ENCODE measurements at regions not wholly inside any gene's neighbourhood (a gene's known extent, or its start where the extent isn't known, plus 50 kb on each side); places are given as distances from the start of the nearest gene placed in this dataset.

DNA sequence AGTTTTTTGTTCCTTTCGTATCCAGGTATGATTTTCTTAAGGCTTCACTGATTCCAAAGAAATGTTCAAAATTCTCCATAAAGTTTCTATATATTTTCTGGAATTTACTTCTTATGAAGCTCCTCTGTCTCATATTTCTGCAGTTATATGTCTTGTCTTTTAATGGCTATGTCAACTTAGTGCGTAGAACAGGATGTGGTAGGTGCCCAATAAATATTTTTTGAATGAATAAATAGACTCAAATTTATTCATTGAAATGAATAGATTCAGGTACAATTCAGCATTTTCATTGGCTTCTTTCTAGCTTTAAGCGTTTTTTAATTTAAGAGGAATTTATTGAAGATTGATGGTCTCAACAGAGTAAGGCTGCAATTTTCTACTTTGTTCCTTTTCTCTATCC, 231.9 kb upstream of the BOD1L1 start:
- DNase-seq (ENCODE audit: low read depth, low spot score): no peak
- ChIA-PET CTCF (interaction anchor here (0.9 kb wide), 1 partner anchor 47 kb away, joined by 3 read pairs; no protein-coding TSS in a partner anchor), POLR2A (no interaction called here)
- no peaks in the 10 kb centered on the region for H3K27me3 ChIP-seq (ENCODE audit: control insufficient read depth, insufficient read depth, low read length)
- H3K9me3 ChIP-seq (ENCODE audit: control insufficient read depth, insufficient read depth, low read length): peaks cover 3% of the 10 kb centered on the region; the same call in 1 of the 2 replicates
- H3K4me3 ChIP-seq (ENCODE audit: low read depth, low read length): no peak overlapping the region
- H3K27ac ChIP-seq (ENCODE audit: low read depth, low read length): no peak overlapping the region
- TF ChIP-seq, protein P1, sequence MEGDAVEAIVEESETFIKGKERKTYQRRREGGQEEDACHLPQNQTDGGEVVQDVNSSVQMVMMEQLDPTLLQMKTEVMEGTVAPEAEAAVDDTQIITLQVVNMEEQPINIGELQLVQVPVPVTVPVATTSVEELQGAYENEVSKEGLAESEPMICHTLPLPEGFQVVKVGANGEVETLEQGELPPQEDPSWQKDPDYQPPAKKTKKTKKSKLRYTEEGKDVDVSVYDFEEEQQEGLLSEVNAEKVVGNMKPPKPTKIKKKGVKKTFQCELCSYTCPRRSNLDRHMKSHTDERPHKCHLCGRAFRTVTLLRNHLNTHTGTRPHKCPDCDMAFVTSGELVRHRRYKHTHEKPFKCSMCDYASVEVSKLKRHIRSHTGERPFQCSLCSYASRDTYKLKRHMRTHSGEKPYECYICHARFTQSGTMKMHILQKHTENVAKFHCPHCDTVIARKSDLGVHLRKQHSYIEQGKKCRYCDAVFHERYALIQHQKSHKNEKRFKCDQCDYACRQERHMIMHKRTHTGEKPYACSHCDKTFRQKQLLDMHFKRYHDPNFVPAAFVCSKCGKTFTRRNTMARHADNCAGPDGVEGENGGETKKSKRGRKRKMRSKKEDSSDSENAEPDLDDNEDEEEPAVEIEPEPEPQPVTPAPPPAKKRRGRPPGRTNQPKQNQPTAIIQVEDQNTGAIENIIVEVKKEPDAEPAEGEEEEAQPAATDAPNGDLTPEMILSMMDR (IDR thresholded peaks at IDR 0.05; ENCODE audit: low read depth, low read length): no peak

DNA sequence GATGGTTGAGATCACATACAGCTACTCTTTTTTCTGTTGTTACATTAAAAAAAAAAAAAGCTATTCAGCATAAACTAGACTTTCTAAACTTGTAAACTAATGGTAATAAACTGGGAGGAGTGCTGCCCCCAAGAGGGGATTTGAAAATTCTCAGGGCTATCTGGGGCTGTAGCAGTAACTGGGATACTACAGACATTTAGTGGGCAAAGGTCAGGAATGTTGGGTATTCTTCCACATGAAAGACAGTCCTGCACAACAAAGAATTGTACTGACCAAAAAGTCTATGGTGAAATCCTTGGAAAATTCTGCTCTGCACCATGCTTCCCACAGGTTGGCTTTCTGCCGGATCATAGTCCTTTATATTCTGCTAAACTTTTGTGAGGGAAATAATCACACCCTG, 232.6 kb upstream of the BOD1L1 start:
- TF ChIP-seq, protein P1 (IDR thresholded peaks at IDR 0.05; ENCODE audit: low read depth, low read length): no peak
- no peaks in the 10 kb centered on the region for H3K27me3 ChIP-seq (ENCODE audit: control insufficient read depth, insufficient read depth, low read length)
- ChIA-PET CTCF (interaction anchor here (0.9 kb wide), 1 partner anchor 46 kb away, joined by 3 read pairs; no protein-coding TSS in a partner anchor), POLR2A (no interaction called here)
- DNase-seq (ENCODE audit: low read depth, low spot score): no peak
- no peak overlapping the region for H3K27ac ChIP-seq (ENCODE audit: low read depth, low read length)
- H3K4me3 ChIP-seq (ENCODE audit: low read depth, low read length): no peak overlapping the region
- H3K9me3 ChIP-seq (ENCODE audit: control insufficient read depth, insufficient read depth, low read length): peaks cover 3% of the 10 kb centered on the region; the same call in 1 of the 2 replicates

DNA sequence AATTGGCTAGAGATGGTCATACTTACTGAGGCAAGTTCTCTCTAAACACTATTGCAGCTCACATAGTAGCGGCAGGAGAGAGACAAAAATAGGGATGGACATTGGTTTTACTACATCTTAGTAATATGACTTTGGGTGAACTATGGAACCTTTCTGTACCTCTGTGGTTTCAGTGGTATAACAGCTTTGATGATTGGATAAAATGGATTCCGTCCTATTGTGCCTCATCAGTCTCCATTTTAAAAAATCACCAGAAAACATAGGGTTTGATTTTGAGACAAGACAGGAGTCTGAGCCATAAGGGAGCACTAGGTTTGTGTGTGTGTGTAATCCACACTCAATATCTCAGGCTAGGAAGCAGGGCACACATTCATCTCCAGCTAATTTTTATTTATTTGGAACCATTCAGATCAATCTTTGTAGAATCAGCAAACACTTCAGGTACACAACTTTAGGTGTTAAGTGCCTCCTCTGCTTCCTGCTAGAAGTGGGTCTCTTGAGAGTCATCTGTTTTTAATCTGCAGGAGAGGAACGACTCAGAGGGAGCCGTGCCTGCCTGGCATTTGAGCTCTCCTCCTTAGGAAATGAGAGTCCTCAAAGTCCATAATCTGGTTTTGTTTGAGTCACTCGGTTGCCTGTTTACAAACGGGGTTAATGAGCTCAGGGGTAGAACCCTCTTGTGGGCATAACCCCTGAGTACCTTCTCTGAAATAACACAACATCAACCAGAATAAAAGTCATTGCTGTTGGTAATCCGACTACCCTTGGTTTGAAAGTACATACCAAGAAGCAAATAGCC, 238.5 kb upstream of the BOD1L1 start:
- Histone ChIP-seq H3K27me3 (ENCODE audit: control insufficient read depth, insufficient read depth, low read length) (no peaks in the 10 kb centered on the region), H3K4me3 (ENCODE audit: low read depth, low read length) (no peak overlapping the region), H3K27ac (ENCODE audit: low read depth, low read length) (no peak overlapping the region), H3K9me3 (ENCODE audit: control insufficient read depth, insufficient read depth, low read length) (peaks cover 3% of the 10 kb centered on the region; the same call in 1 of the 2 replicates)
- DNase-seq (ENCODE audit: low read depth, low spot score): no peak
- TF ChIP-seq, protein P1 (IDR thresholded peaks at IDR 0.05; ENCODE audit: low read depth, low read length): no peak
- POLR2A ChIA-PET: no interaction called here
- CTCF ChIA-PET: interaction anchor here (1.8 kb wide), 1 partner anchor 212 kb away, joined by 6 read pairs; no protein-coding TSS in a partner anchor

DNA sequence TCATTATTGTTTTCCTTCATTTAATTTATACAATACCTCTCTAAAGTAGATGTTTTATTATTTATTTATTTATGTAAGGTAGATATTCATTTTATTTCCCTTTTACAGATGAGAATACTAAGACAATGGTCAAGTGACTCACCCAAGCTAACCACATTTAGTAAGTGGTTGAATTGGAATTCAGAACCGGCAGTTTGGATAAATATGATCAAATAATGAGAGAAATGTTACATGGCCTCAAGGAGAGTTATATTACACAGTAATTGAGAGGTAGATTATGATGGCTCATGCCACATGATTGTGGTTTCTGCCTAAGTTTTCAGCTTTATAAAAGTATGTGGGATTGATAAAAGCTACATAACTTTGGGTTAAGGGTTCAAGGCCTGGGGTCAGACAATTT, 239.4 kb upstream of the BOD1L1 start:
- no peaks in the 10 kb centered on the region for H3K27me3 ChIP-seq (ENCODE audit: control insufficient read depth, insufficient read depth, low read length)
- peaks cover 3% of the 10 kb centered on the region; the same call in 1 of the 2 replicates for H3K9me3 ChIP-seq (ENCODE audit: control insufficient read depth, insufficient read depth, low read length)
- CTCF ChIA-PET: interaction anchor here (1.8 kb wide), 1 partner anchor 213 kb away, joined by 6 read pairs; no protein-coding TSS in a partner anchor
- TF ChIP-seq, protein P1 (IDR thresholded peaks at IDR 0.05; ENCODE audit: low read depth, low read length): no peak
- H3K4me3 ChIP-seq (ENCODE audit: low read depth, low read length): no peak overlapping the region
- DNase-seq (ENCODE audit: low read depth, low spot score): no peak
- no peak overlapping the region for H3K27ac ChIP-seq (ENCODE audit: low read depth, low read length)
- POLR2A ChIA-PET: no interaction called here

DNA sequence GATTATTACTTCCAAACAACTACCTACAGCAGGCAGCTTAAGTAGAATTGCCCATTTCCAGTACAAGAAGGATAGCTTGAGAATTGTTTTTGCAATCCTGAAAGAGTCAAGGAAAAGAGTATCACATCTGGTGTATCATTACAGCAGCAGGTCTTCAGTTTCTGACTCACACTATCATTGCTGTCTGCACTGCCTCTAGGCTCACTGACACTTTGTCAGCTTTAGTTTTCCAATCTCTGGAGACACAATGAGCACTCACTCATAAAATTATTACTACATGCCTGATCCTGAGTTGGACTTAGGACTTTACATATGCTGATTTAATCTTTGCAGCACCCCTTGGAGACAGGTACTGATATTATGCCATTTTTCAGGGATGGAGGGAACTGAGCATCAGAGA, 244.6 kb upstream of the BOD1L1 start:
- H3K4me3 ChIP-seq (ENCODE audit: low read depth, low read length): no peak overlapping the region
- ChIA-PET POLR2A (no interaction called here), CTCF (no interaction called here)
- H3K27me3 ChIP-seq (ENCODE audit: control insufficient read depth, insufficient read depth, low read length): no peaks in the 10 kb centered on the region
- no peak for DNase-seq (ENCODE audit: low read depth, low spot score)
- TF ChIP-seq, protein P1 (IDR thresholded peaks at IDR 0.05; ENCODE audit: low read depth, low read length): no peak
- H3K9me3 ChIP-seq (ENCODE audit: control insufficient read depth, insufficient read depth, low read length): no peaks in the 10 kb centered on the region
- H3K27ac ChIP-seq (ENCODE audit: low read depth, low read length): no peak overlapping the region
